ENCODE measurements at regions not wholly inside any gene's neighbourhood (a gene's known extent, or its start where the extent isn't known, plus 50 kb on each side); places are given as distances from the start of the nearest gene placed in this dataset.

DNA sequence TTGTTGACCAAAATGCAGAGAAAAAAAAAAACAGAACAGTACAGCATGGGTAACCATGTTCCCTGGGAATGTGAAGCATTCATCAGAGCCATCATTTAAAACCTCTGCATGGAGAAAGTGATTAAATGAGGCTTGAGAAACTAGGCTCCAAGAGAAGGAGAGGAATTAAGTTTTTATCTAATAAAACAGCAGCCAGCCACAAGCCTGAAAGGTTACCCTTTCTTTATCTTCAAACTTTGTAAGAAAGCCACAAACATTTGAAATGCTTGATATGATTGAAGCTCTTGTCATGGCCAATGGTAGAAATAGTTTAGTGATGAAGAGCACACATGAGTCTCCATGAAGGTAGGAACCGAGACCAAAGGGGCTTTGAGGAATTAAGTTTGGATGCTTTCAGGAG, 144.9 kb upstream of the SYT1 start:
- dilution Hi-C loops (cut with HindIII; ENCODE audit: low sequenced_read_pairs, unreplicated experiment): no loop called here
- no peak for TF ChIP-seq MAZ (IDR thresholded peaks at IDR 0.05; ENCODE audit: borderline replicate concordance, low read depth, low read length)
- no peak for TF ChIP-seq CEBPB (IDR thresholded peaks at IDR 0.05; ENCODE audit: low read depth, low read length)
- no peak for TF ChIP-seq FOS (IDR thresholded peaks at IDR 0.05; ENCODE audit: low read depth, low read length)
- TF ChIP-seq CHD1 (IDR thresholded peaks at IDR 0.05; ENCODE audit: low read depth, low read length): no peak
- TF ChIP-seq, protein P1, sequence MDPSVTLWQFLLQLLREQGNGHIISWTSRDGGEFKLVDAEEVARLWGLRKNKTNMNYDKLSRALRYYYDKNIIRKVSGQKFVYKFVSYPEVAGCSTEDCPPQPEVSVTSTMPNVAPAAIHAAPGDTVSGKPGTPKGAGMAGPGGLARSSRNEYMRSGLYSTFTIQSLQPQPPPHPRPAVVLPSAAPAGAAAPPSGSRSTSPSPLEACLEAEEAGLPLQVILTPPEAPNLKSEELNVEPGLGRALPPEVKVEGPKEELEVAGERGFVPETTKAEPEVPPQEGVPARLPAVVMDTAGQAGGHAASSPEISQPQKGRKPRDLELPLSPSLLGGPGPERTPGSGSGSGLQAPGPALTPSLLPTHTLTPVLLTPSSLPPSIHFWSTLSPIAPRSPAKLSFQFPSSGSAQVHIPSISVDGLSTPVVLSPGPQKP (IDR thresholded peaks at IDR 0.05; ENCODE audit: borderline replicate concordance, low read depth, low read length): no peak
- TF ChIP-seq RCOR1 (IDR thresholded peaks at IDR 0.05; ENCODE audit: insufficient replicate concordance, low read length): no peak
- TF ChIP-seq POLR2A (IDR thresholded peaks at IDR 0.05; ENCODE audit: low read depth, low read length): no peak
- TF ChIP-seq, protein P2, sequence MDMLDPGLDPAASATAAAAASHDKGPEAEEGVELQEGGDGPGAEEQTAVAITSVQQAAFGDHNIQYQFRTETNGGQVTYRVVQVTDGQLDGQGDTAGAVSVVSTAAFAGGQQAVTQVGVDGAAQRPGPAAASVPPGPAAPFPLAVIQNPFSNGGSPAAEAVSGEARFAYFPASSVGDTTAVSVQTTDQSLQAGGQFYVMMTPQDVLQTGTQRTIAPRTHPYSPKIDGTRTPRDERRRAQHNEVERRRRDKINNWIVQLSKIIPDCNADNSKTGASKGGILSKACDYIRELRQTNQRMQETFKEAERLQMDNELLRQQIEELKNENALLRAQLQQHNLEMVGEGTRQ (IDR thresholded peaks at IDR 0.05; ENCODE audit: low read depth, low read length): no peak
- no peak for TF ChIP-seq RFX5 (IDR thresholded peaks at IDR 0.05; ENCODE audit: low read depth, low read length)
- H2BK5ac ChIP-seq (ENCODE audit: low read depth, low read length, poor library complexity, severe bottlenecking): no peak overlapping the region
- DNase-seq (no peak), ATAC-seq (ENCODE audit: low read depth) (no peak)
- no peaks in the 10 kb centered on the region for H3K9me1 ChIP-seq (ENCODE audit: insufficient read depth, low read length)
- intact Hi-C loops (cut with micrococcal nuclease): no loop called here
- no peak overlapping the region for H3K27ac ChIP-seq (ENCODE audit: insufficient read depth, low read length)
- H2BK120ac ChIP-seq (ENCODE audit: low read depth, low read length): no peak overlapping the region
- no peak overlapping the region for H3K4me2 ChIP-seq (ENCODE audit: low read depth, low read length)
- no peaks in the 10 kb centered on the region for H3K36me3 ChIP-seq (ENCODE audit: control insufficient read depth, insufficient read depth, low read length)
- no peak overlapping the region for H2BK20ac ChIP-seq (ENCODE audit: low read depth, low read length)
- no peak overlapping the region for H3K23ac ChIP-seq (ENCODE audit: low read depth, low read length)
- H3K4me1 ChIP-seq (ENCODE audit: control insufficient read depth, insufficient read depth, low read length): no peaks in the 10 kb centered on the region
- no CpG with 5 or more reads among the region's 1 CpG for WGBS, 2 experiments (ENCODE audit: extremely low coverage in 2 of 2, insufficient read length in 1 of 2)
- H2AK5ac ChIP-seq (ENCODE audit: low read depth, low read length): no peak overlapping the region
- no peaks in the 10 kb centered on the region for H4K20me1 ChIP-seq (ENCODE audit: insufficient read depth, low read length)
- ChIA-PET CTCF (interaction anchor here (0.7 to 1.1 kb wide), 2 partner anchors 12 to 54 kb away, joined by 3 to 5 read pairs; no protein-coding TSS in a partner anchor), POLR2A (ENCODE audit: unreplicated experiment) (no interaction called here)
- no peak overlapping the region for H3K18ac ChIP-seq (ENCODE audit: low read depth, low read length)
- no peak overlapping the region for H3K14ac ChIP-seq (replicated peaks; ENCODE audit: low read depth, low read length)
- BruUV-seq (replicated peaks): no TSS peak
- H3K56ac ChIP-seq (ENCODE audit: extremely low read depth, insufficient read depth, low read length): no peak overlapping the region
- no peak overlapping the region for H4K8ac ChIP-seq (ENCODE audit: low read depth in 2 of 2, low read length in 2 of 2)
- no peak overlapping the region for H3K4ac ChIP-seq (ENCODE audit: low read depth, low read length)
- no peak overlapping the region for H4K91ac ChIP-seq (ENCODE audit: insufficient read depth, low read depth, low read length)
- no peaks in the 10 kb centered on the region for H3K79me1 ChIP-seq (ENCODE audit: low read depth in 1 of 2, low read length in 2 of 2)
- H4K5ac ChIP-seq (ENCODE audit: low read depth, low read length): no peak overlapping the region
- no peak overlapping the region for H2AFZ ChIP-seq (replicated peaks; ENCODE audit: low read length, poor library complexity)
- H2AK9ac ChIP-seq (replicated peaks; ENCODE audit: low read depth, low read length, poor library complexity): no peak overlapping the region
- in situ Hi-C loops (cut with MboI; ENCODE audit: low sequenced_read_pairs): no loop called here
- no peaks in the 10 kb centered on the region for H3K27me3 ChIP-seq (ENCODE audit: control insufficient read depth, insufficient read depth, low read length)
- no peak overlapping the region for H3K4me3 ChIP-seq (ENCODE audit: insufficient read depth, low read depth, low read length)
- H3K9ac ChIP-seq (ENCODE audit: low read depth, low read length): no peak overlapping the region
- H3K9me3 ChIP-seq (ENCODE audit: control insufficient read depth, insufficient read depth, low read length): no peaks in the 10 kb centered on the region
- H2BK15ac ChIP-seq (ENCODE audit: low read depth, low read length): no peak overlapping the region
